ENCODE measurements at regions not wholly inside any gene's neighbourhood (a gene's known extent, or its start where the extent isn't known, plus 50 kb on each side); places are given as distances from the start of the nearest gene placed in this dataset.

GRCh38 chr7:80984619-80985018, 65.8 kb upstream of the SEMA3C start:
- DNase-seq (ENCODE audit: low read depth): no peak

- no peak for DNase-seq (ENCODE audit: low read depth)
These were observed 62.6 kb upstream of the SEMA3C start for GRCh38 chr7:80981405-80981804.

DNA sequence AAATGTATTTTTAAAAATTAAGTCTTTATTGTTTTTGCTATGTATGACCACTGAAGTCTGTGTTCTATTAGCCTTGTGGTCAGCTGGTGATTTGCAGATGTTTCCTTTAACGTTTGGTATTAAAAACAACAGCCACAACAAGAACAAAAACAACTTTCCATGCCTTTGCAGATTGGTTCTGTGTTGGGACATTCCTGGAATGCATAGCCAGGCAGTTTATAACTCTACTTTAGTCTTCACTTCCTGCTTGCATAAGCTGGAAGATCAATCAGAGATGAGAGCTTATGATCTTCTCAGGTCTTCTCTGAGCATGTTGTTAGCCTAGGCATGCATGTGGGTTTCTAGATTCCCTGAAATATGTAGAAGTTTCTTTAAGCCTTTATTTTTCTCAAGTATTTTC, 58.9 kb upstream of the SEMA3C start:
- no peak for DNase-seq (ENCODE audit: low read depth)

GRCh38 chr7:80974396-80975358, 55.8 kb upstream of the SEMA3C start:
- DNase-seq (ENCODE audit: low read depth): no peak

DNA sequence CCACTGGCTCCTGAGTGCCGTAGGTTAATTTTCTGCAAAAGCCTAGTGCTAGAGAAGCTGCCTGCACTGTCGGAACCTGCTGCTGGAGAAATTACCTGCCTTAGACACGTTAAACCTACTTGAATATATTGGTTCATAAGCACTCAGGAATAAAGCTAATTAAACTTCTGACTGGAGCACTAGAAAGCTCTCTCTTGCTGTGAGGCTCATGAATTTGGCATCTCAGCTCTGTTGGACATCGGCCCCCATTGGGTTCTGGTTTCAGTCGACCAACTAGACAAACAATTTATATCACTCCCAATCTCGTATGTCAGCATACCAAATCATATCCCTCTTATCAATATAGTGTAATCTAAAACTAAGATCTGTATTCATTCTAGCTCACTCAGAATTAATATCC, 52.4 kb upstream of the SEMA3C start:
- DNase-seq (ENCODE audit: low read depth): no peak
